Right atrium auricular region (tissue), 2 donors: ENCODE measurements at regions not wholly inside any gene's neighbourhood (a gene's known extent, or its start where the extent isn't known, plus 50 kb on each side); places are given as distances from the start of the nearest gene placed in this dataset.

ENCODE experiments used
- DNase-seq: peaks from one replicate; pipeline ENCODE4 v3.0.0-alpha.2; 2019; ENCODE audit warnings: low spot score
- H3K27ac ChIP-seq, 2 donors: fragments of 200-600 bp; sonication (generic); 1 replicate in 1 of 2; 2 replicates in 1 of 2; pipeline ENCODE4 v1.5.1; 2016 to 2019
- H3K27me3 ChIP-seq, 2 donors: fragments of 200-600 bp; sonication (generic); one replicate each; pipeline versions ENCODE4 v1.5.1 to v1.6.0; 2017 to 2019
- H3K36me3 ChIP-seq: fragments of 200-600 bp; sonication (generic); one replicate; pipeline ENCODE4 v1.5.1; 2016
- H3K4me1 ChIP-seq, 2 donors: fragments of 200-600 bp; sonication (generic); one replicate each; pipeline versions ENCODE4 v1.5.1 to v1.6.0; 2017 to 2019
- H3K4me3 ChIP-seq, 2 donors: fragments of 200-600 bp; sonication (generic); 1 replicate in 1 of 2; 2 replicates in 1 of 2; pipeline ENCODE4 v1.5.1; 2017 to 2019; ENCODE audit warnings: mild to moderate bottlenecking in 1 of 2, moderate library complexity in 1 of 2
- H3K9me3 ChIP-seq, 2 donors: fragments of 200-600 bp; sonication (generic); one replicate each; pipeline ENCODE4 v1.5.1; 2019
- TF ChIP-seq, protein P1 (sequence below), 2 donors: fragments of 200-600 bp; sonication (generic); IDR thresholded peaks; one replicate each; pipeline ENCODE4 v1.5.1; 2019; ENCODE audit warnings: antibody characterized with exemption in 2 of 2

DNA sequence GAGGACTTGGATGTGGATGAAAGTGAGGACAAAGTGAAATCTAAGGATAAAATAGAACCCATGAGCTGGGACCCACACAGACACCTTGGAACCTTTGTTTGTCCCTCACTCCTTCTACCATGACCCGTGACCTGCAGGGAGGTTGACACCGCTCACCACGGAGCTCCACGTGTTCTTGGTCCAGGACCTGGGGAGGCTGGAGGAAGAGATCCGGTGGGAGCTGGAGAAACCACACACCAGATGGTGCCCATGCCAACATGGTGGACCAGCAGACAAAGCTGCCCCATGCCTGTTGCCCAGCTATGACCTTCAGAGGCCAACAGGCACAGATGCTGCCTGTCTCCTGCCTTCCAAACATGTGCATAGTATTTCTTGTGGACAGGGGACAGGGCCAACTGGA, 721.9 kb downstream of the PTPRU start:
- TF ChIP-seq, protein P1, sequence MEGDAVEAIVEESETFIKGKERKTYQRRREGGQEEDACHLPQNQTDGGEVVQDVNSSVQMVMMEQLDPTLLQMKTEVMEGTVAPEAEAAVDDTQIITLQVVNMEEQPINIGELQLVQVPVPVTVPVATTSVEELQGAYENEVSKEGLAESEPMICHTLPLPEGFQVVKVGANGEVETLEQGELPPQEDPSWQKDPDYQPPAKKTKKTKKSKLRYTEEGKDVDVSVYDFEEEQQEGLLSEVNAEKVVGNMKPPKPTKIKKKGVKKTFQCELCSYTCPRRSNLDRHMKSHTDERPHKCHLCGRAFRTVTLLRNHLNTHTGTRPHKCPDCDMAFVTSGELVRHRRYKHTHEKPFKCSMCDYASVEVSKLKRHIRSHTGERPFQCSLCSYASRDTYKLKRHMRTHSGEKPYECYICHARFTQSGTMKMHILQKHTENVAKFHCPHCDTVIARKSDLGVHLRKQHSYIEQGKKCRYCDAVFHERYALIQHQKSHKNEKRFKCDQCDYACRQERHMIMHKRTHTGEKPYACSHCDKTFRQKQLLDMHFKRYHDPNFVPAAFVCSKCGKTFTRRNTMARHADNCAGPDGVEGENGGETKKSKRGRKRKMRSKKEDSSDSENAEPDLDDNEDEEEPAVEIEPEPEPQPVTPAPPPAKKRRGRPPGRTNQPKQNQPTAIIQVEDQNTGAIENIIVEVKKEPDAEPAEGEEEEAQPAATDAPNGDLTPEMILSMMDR (IDR thresholded peaks at IDR 0.05) = no peak
- Histone ChIP-seq H3K4me1 (no peaks in the 10 kb centered on the region), H3K9me3 (no peaks in the 10 kb centered on the region), H3K4me3 (no peak overlapping the region), H3K27ac (no peak overlapping the region), H3K36me3 (no peaks in the 10 kb centered on the region), H3K27me3 (no peaks in the 10 kb centered on the region)
- no peak for DNase-seq

DNA sequence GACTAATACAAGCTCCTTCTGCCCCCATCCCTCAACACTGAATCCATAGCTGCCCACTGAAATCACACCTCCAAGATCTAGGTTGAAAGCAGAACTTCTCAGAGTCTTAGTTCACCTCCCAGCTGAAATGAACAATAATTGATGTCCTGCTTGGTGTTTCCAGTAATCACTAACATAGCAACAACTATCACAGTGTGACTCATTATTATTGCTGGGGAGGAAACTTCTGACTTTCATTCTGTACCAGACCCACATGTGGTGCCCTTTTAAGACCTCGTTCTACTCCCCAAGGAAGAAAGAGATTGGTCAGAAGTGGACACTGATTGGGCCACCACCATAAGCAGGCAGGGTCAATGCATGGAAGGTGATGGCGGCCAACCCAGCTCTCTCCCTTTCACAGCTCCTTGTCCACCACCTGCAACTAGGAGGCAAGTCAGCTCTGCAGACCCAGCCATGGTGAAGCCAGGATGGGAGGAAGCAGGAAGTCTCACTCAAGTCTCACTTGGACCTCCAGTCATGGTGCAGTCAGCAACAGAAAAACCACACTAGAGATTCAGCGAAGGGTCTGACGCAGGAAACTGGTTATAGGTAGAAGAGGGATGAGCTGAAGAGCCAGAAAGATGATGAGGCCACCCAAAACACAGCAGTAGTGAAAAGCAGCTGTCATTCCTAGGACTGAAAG, 720.2 kb downstream of the PTPRU start:
- DNase-seq = no peak
- no peak overlapping the region for H3K27ac ChIP-seq
- H3K9me3 ChIP-seq = no peaks in the 10 kb centered on the region
- no peaks in the 10 kb centered on the region for H3K4me1 ChIP-seq
- no peaks in the 10 kb centered on the region for H3K36me3 ChIP-seq
- TF ChIP-seq, protein P1 (IDR thresholded peaks at IDR 0.05) = no peak
- H3K4me3 ChIP-seq = no peak overlapping the region
- no peaks in the 10 kb centered on the region for H3K27me3 ChIP-seq

DNA sequence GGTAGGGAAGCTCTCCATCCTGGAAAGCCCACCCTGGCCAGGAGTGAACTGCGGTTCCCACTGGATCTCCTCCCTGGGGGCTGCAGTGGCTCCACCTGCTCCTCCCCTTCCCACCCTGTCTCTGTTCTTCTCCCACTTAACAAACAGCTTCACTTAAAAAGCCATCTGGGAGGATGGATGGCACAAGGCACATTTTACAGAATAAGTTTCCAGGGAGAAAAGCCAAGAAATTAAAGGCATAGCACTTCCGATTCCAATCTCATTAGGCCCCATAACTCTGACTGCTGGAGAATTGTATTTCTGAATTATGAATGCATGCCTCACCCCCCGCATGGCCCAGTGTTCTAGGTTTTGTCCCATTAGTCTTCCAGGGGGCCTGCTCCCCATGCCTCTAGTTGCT, 718.3 kb downstream of the PTPRU start:
- TF ChIP-seq, protein P1 (IDR thresholded peaks at IDR 0.05) = no peak
- H3K27ac ChIP-seq = no peak overlapping the region
- no peaks in the 10 kb centered on the region for H3K36me3 ChIP-seq
- no peaks in the 10 kb centered on the region for H3K27me3 ChIP-seq
- no peaks in the 10 kb centered on the region for H3K4me1 ChIP-seq
- no peak for DNase-seq
- no peak overlapping the region for H3K4me3 ChIP-seq
- no peaks in the 10 kb centered on the region for H3K9me3 ChIP-seq

GRCh38 chr1:29953961-29954360, 717.6 kb downstream of the PTPRU start:
- H3K27ac ChIP-seq = no peak overlapping the region
- no peak for DNase-seq
- H3K4me3 ChIP-seq = no peak overlapping the region
- H3K36me3 ChIP-seq = no peaks in the 10 kb centered on the region
- TF ChIP-seq, protein P1 (IDR thresholded peaks at IDR 0.05) = no peak
- no peaks in the 10 kb centered on the region for H3K9me3 ChIP-seq
- H3K27me3 ChIP-seq = no peaks in the 10 kb centered on the region
- H3K4me1 ChIP-seq = no peaks in the 10 kb centered on the region

GRCh38 chr1:29949676-29950075, 713.4 kb downstream of the PTPRU start:
- DNase-seq = no peak
- TF ChIP-seq, protein P1 (IDR thresholded peaks at IDR 0.05) = no peak
- H3K4me1 ChIP-seq = no peaks in the 10 kb centered on the region
- H3K27ac ChIP-seq = no peak overlapping the region
- no peaks in the 10 kb centered on the region for H3K36me3 ChIP-seq
- H3K9me3 ChIP-seq = no peaks in the 10 kb centered on the region
- no peaks in the 10 kb centered on the region for H3K27me3 ChIP-seq
- H3K4me3 ChIP-seq = no peak overlapping the region

DNA sequence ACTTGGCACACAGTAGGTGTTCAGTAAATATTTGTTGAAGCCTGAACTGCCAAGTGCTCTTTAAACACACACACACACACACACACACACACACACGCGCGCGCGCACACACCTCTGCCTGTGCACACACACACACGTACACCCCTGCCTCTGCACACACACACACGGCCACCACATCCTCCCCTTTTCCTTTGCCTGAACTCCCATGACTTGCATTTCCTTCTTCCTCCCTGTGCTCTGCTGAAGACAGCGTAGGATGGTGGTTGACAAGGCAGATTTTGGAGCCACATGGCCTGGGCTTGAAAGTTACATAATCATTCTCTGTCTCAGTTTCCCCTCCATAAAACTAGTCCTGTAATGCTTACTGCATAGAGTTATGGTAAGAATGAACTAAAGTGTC, 712.3 kb downstream of the PTPRU start:
- no peak for DNase-seq
- Histone ChIP-seq H3K4me1 (no peaks in the 10 kb centered on the region), H3K9me3 (no peaks in the 10 kb centered on the region), H3K36me3 (no peaks in the 10 kb centered on the region), H3K27me3 (no peaks in the 10 kb centered on the region), H3K27ac (no peak overlapping the region), H3K4me3 (no peak overlapping the region)
- TF ChIP-seq, protein P1 (IDR thresholded peaks at IDR 0.05) = no peak
